HG02759 (cell line): ENCODE measurements at regions not wholly inside any gene's neighbourhood (a gene's known extent, or its start where the extent isn't known, plus 50 kb on each side); places are given as distances from the start of the nearest gene placed in this dataset.
"Not testable (repeated sequence)": the region's sequence is repeated elsewhere in the genome, so short reads cannot be mapped to it uniquely, and the experiment has no call there.

Experiments
- ATAC-seq: cut with Tn5 transposase; IDR thresholded peaks from one replicate; pipeline ENCODE4 v1.9.1; 2021; ENCODE audit warnings: mild to moderate bottlenecking, moderate library complexity; ENCODE audit not compliant: unreplicated experiment

GRCh38 chr6:134421501-134421900, 103.6 kb upstream of the SGK1 start:
- no peak for ATAC-seq

GRCh38 chr6:134420614-134421181, 102.8 kb upstream of the SGK1 start:
- no peak for ATAC-seq

- ATAC-seq, result no peak
Observed at GRCh38 chr6:134419716-134420115, 101.8 kb upstream of the SGK1 start.

GRCh38 chr6:134416418-134417154, 98.7 kb upstream of the SGK1 start:
- ATAC-seq, result no peak

- ATAC-seq, result no peak
Observed at GRCh38 chr6:134415656-134416055, 97.7 kb upstream of the SGK1 start.

- no peak for ATAC-seq
Observed at GRCh38 chr6:134415194-134415593, 97.3 kb upstream of the SGK1 start.

- ATAC-seq, result no peak
Observed at GRCh38 chr6:134414793-134415192, 96.9 kb upstream of the SGK1 start.

GRCh38 chr6:134413241-134413643, 95.3 kb upstream of the SGK1 start:
- ATAC-seq, result no peak

GRCh38 chr6:134410541-134410940, 92.6 kb upstream of the SGK1 start:
- ATAC-seq, result no peak

GRCh38 chr6:134407791-134408190, 89.9 kb upstream of the SGK1 start:
- no peak for ATAC-seq

- no peak for ATAC-seq
Observed at GRCh38 chr6:134406311-134406710, 88.4 kb upstream of the SGK1 start.

GRCh38 chr6:134405386-134406087, 87.6 kb upstream of the SGK1 start:
- ATAC-seq, result no peak

GRCh38 chr6:134403312-134403711, 85.4 kb upstream of the SGK1 start:
- ATAC-seq, result not testable (repeated sequence)

- ATAC-seq, result no peak
Observed at GRCh38 chr6:134402372-134402984, 84.6 kb upstream of the SGK1 start.

- ATAC-seq, result no peak
Observed at GRCh38 chr6:134400941-134401340, 83.0 kb upstream of the SGK1 start.

- peak; percentile 78 for ATAC-seq
Observed at GRCh38 chr6:134398453-134398852, 80.5 kb upstream of the SGK1 start.

GRCh38 chr6:134397676-134398075, 79.8 kb upstream of the SGK1 start:
- no peak for ATAC-seq

GRCh38 chr6:134394905-134395304, 77.0 kb upstream of the SGK1 start:
- no peak for ATAC-seq

- ATAC-seq, result no peak
Observed at GRCh38 chr6:134394208-134394607, 76.3 kb upstream of the SGK1 start.

- ATAC-seq, result no peak
Observed at GRCh38 chr6:134391205-134391604, 73.3 kb upstream of the SGK1 start.

- no peak for ATAC-seq
Observed at GRCh38 chr6:134389658-134390057, 71.7 kb upstream of the SGK1 start.

GRCh38 chr6:134389129-134389528, 71.2 kb upstream of the SGK1 start:
- no peak for ATAC-seq
